ENCODE measurements at regions not wholly inside any gene's neighbourhood (a gene's known extent, or its start where the extent isn't known, plus 50 kb on each side); places are given as distances from the start of the nearest gene placed in this dataset.
A peak's percentile ranks its signal among the peaks of the same experiment; 100 is the strongest.

DNA sequence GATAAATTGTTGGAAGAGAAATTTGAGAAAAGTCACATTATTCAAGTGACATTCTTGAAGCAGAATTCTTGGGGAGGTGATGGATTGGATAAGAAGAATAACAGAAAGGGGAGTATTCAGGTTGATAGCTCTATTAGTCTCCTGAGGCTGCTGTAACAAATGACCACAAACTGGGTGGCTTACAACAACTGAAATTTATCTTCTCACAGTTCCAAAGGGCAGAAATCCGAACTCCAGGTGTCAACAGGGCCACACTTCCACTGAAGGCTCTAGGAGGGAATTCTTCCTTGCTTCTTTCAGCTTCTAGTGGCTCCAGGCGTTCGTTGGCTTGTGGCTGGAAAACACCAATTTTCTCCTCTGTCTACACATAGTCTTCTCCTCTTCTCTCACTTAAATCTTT is 99.8 kb downstream of the TES start:
- H3K79me2 ChIP-seq (ENCODE audit: insufficient read depth, low read length) = peaks cover 5% of the 10 kb centered on the region
- H3K9me3 ChIP-seq (ENCODE audit: insufficient read depth, low read depth, low read length) = no peaks in the 10 kb centered on the region
- Mint-ChIP-seq H3K4me3 (ENCODE audit: unreplicated experiment) (no peak overlapping the region), H3K9me3 (ENCODE audit: unreplicated experiment) (peaks cover 3% of the 10 kb centered on the region), H3K36me3 (ENCODE audit: low read depth, unreplicated experiment) (no peaks in the 10 kb centered on the region), H3K27ac (ENCODE audit: unreplicated experiment) (no peak overlapping the region), H3K27me3 (ENCODE audit: low read depth, unreplicated experiment) (no peaks in the 10 kb centered on the region), H3K4me1 (ENCODE audit: low read depth, unreplicated experiment) (peaks cover 5% of the 10 kb centered on the region)
- no peak overlapping the region for H3K4me3 ChIP-seq (ENCODE audit: insufficient read depth, low read depth, low read length)
- H3K4me1 ChIP-seq (ENCODE audit: insufficient read depth, low read length) = peaks cover 7% of the 10 kb centered on the region
- no peaks in the 10 kb centered on the region for H3K36me3 ChIP-seq (ENCODE audit: insufficient read depth, low read length)
- DNase-seq (ENCODE audit: low read depth) (no peak), FAIRE-seq (no peak)
- no peak for TF ChIP-seq EZH2 (IDR thresholded peaks at IDR 0.05; ENCODE audit: insufficient read depth, low read length)
- TF ChIP-seq, protein P1, sequence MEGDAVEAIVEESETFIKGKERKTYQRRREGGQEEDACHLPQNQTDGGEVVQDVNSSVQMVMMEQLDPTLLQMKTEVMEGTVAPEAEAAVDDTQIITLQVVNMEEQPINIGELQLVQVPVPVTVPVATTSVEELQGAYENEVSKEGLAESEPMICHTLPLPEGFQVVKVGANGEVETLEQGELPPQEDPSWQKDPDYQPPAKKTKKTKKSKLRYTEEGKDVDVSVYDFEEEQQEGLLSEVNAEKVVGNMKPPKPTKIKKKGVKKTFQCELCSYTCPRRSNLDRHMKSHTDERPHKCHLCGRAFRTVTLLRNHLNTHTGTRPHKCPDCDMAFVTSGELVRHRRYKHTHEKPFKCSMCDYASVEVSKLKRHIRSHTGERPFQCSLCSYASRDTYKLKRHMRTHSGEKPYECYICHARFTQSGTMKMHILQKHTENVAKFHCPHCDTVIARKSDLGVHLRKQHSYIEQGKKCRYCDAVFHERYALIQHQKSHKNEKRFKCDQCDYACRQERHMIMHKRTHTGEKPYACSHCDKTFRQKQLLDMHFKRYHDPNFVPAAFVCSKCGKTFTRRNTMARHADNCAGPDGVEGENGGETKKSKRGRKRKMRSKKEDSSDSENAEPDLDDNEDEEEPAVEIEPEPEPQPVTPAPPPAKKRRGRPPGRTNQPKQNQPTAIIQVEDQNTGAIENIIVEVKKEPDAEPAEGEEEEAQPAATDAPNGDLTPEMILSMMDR (IDR thresholded peaks at IDR 0.05; ENCODE audit: insufficient read depth, low read depth, low read length) = no peak
- no peak overlapping the region for H2AFZ ChIP-seq (ENCODE audit: low read depth, low read length)
- no peaks in the 10 kb centered on the region for H4K20me1 ChIP-seq (ENCODE audit: insufficient read depth, low read length)
- no peaks in the 10 kb centered on the region for H3K27me3 ChIP-seq (ENCODE audit: insufficient read depth, low read length)
- no peak overlapping the region for H3K27ac ChIP-seq (ENCODE audit: low read depth, low read length)
- no peak overlapping the region for H3K9ac ChIP-seq (ENCODE audit: low read length)
- H3K4me2 ChIP-seq (ENCODE audit: low read length) = no peak overlapping the region

DNA sequence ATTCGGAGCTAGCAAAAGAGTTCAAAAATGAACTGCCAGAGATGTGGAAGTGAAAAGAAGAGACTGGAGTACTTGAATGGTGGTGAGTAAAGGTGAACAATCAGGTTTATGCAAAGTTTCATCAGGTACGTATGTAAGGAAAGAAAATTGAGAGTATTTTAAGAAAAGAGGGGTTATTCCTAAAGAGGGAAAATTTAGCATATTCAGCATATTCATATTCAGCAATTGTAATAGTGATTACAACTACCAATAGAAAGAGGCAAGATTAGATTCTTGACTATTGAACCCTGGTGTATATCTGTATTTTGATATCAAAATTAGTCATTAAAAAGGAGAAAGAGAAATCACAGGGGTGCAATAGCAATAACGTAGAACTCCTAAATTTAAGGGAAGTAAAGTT is 100.9 kb downstream of the TES start:
- H3K4me1 Mint-ChIP-seq (ENCODE audit: low read depth, unreplicated experiment) = peaks cover 16% of the 10 kb centered on the region
- no peaks in the 10 kb centered on the region for H3K36me3 ChIP-seq (ENCODE audit: insufficient read depth, low read length)
- H3K27me3 Mint-ChIP-seq (ENCODE audit: low read depth, unreplicated experiment) = no peaks in the 10 kb centered on the region
- no peak overlapping the region for H3K27ac Mint-ChIP-seq (ENCODE audit: unreplicated experiment)
- peaks cover 19% of the 10 kb centered on the region for H3K4me1 ChIP-seq (ENCODE audit: insufficient read depth, low read length)
- H3K36me3 Mint-ChIP-seq (ENCODE audit: low read depth, unreplicated experiment) = no peaks in the 10 kb centered on the region
- H3K9me3 Mint-ChIP-seq (ENCODE audit: unreplicated experiment) = peaks cover 3% of the 10 kb centered on the region
- H3K4me3 ChIP-seq (ENCODE audit: insufficient read depth, low read depth, low read length) = no peak overlapping the region
- no peak overlapping the region for H3K4me3 Mint-ChIP-seq (ENCODE audit: unreplicated experiment)
- no peaks in the 10 kb centered on the region for H3K9me3 ChIP-seq (ENCODE audit: insufficient read depth, low read depth, low read length)
- H2AFZ ChIP-seq (ENCODE audit: low read depth, low read length) = no peak overlapping the region
- no peaks in the 10 kb centered on the region for H3K27me3 ChIP-seq (ENCODE audit: insufficient read depth, low read length)
- TF ChIP-seq EZH2 (IDR thresholded peaks at IDR 0.05; ENCODE audit: insufficient read depth, low read length) = no peak
- TF ChIP-seq, protein P1 (IDR thresholded peaks at IDR 0.05; ENCODE audit: insufficient read depth, low read depth, low read length) = no peak
- FAIRE-seq = no peak
- H3K9ac ChIP-seq (ENCODE audit: low read length) = no peak overlapping the region
- no peaks in the 10 kb centered on the region for H4K20me1 ChIP-seq (ENCODE audit: insufficient read depth, low read length)
- no peak overlapping the region for H3K27ac ChIP-seq (ENCODE audit: low read depth, low read length)
- DNase-seq (ENCODE audit: low read depth) = no peak
- peaks cover 11% of the 10 kb centered on the region for H3K79me2 ChIP-seq (ENCODE audit: insufficient read depth, low read length)
- no peak overlapping the region for H3K4me2 ChIP-seq (ENCODE audit: low read length)

DNA sequence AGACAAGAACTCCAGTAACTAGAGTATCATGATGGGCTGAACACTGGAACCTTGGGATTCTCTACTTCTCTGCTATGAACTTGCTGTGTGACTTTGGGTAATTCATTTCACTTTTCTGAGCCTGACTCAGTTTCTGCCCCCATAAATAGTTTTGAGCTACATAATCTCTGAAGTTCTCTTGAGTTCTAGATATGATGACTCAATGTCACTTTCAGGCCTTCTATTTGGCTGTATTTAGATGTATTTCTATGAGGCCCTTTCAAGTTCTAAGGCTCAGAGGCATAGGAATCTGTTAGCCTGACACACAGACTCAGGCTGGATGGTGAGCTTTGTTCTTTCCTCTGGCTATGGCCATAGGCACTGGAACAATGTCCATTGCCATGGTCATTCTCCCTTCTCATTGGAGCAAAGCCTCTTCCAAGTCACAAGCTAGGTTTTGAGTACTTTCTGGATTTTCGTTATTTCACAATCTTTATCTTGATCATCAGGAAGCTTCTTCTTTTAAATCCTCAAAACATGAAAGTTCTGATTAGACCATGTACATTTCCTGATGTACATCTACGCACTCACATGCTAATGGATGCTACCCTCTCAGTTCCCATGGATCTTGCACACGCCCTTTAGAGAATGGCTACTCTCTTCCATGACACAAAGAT is 101.6 kb downstream of the TES start:
- Histone ChIP-seq H2AFZ (ENCODE audit: low read depth, low read length) (no peak overlapping the region), H3K9me3 (ENCODE audit: insufficient read depth, low read depth, low read length) (no peaks in the 10 kb centered on the region), H3K27me3 (ENCODE audit: insufficient read depth, low read length) (no peaks in the 10 kb centered on the region), H3K27ac (ENCODE audit: low read depth, low read length) (no peak overlapping the region), H3K9ac (ENCODE audit: low read length) (no peak overlapping the region), H3K36me3 (ENCODE audit: insufficient read depth, low read length) (no peaks in the 10 kb centered on the region), H3K4me1 (ENCODE audit: insufficient read depth, low read length) (peaks cover 25% of the 10 kb centered on the region), H3K4me2 (ENCODE audit: low read length) (no peak overlapping the region), H3K79me2 (ENCODE audit: insufficient read depth, low read length) (peaks cover 12% of the 10 kb centered on the region), H3K4me3 (ENCODE audit: insufficient read depth, low read depth, low read length) (no peak overlapping the region), H4K20me1 (ENCODE audit: insufficient read depth, low read length) (no peaks in the 10 kb centered on the region)
- no peak for FAIRE-seq
- no peak for DNase-seq (ENCODE audit: low read depth)
- H3K4me3 Mint-ChIP-seq (ENCODE audit: unreplicated experiment) = no peak overlapping the region
- H3K27ac Mint-ChIP-seq (ENCODE audit: unreplicated experiment) = peak overlapping the region; percentile 7
- H3K36me3 Mint-ChIP-seq (ENCODE audit: low read depth, unreplicated experiment) = no peaks in the 10 kb centered on the region
- H3K9me3 Mint-ChIP-seq (ENCODE audit: unreplicated experiment) = peaks cover 3% of the 10 kb centered on the region
- H3K4me1 Mint-ChIP-seq (ENCODE audit: low read depth, unreplicated experiment) = peaks cover 22% of the 10 kb centered on the region
- H3K27me3 Mint-ChIP-seq (ENCODE audit: low read depth, unreplicated experiment) = no peaks in the 10 kb centered on the region
- TF ChIP-seq, protein P1 (IDR thresholded peaks at IDR 0.05; ENCODE audit: insufficient read depth, low read depth, low read length) = no peak
- TF ChIP-seq EZH2 (IDR thresholded peaks at IDR 0.05; ENCODE audit: insufficient read depth, low read length) = no peak
